Sigmoid colon (tissue), 6 donors: ENCODE measurements at regions not wholly inside any gene's neighbourhood (a gene's known extent, or its start where the extent isn't known, plus 50 kb on each side); places are given as distances from the start of the nearest gene placed in this dataset.

ENCODE experiments used
- DNase-seq: peaks from one replicate; pipeline ENCODE4 v3.0.0-alpha.2; 2019
- H3K27ac ChIP-seq, 4 donors: fragments of 200-600 bp; sonication (generic); one replicate each; pipeline ENCODE4 v1.5.1; 2016 to 2019; ENCODE audit warnings: mild to moderate bottlenecking in 1 of 4
- H3K27me3 ChIP-seq, 3 donors: fragments of 200-600 bp; sonication (generic); one replicate each; pipeline ENCODE4 v1.5.1; 2019; ENCODE audit warnings: mild to moderate bottlenecking in 1 of 3
- H3K36me3 ChIP-seq, 4 donors: fragments of 200-600 bp; sonication (generic); one replicate each; pipeline ENCODE4 v1.5.1; 2016 to 2019
- H3K4me1 ChIP-seq, 4 donors: fragments of 200-600 bp; sonication (generic); one replicate each; pipeline ENCODE4 v1.5.1; 2017 to 2019
- H3K4me3 ChIP-seq, 4 donors: fragments of 200-600 bp; sonication (generic); one replicate each; pipeline ENCODE4 v1.5.1; 2017 to 2019; ENCODE audit warnings: mild to moderate bottlenecking in 2 of 4, moderate library complexity in 1 of 4
- H3K9me3 ChIP-seq, 4 donors: fragments of 200-600 bp in 3 of 4; sonication (generic) in 3 of 4; one replicate each; pipeline versions ENCODE4 v1.5.1 to v1.6.1; 2013 to 2019
- CTCF ChIP-seq, 4 experiments: fragments of 450-650 bp in 3 of 4; fragments of 200-600 bp in 1 of 4; IDR thresholded peaks; one replicate each; pipeline ENCODE4 v1.5.1; 2016 to 2019; ENCODE audit warnings: antibody characterized with exemption in 4 of 4, mild to moderate bottlenecking in 3 of 4, moderate library complexity in 2 of 4
- EP300 ChIP-seq, 4 donors: sonication (generic); formaldehyde crosslinking; IDR thresholded peaks; one replicate each; pipeline ENCODE4 v1.6.1; 2017; ENCODE audit warnings: antibody characterized with exemption in 4 of 4
- POLR2A ChIP-seq, 2 donors: fragments of 450-650 bp; IDR thresholded peaks; one replicate each; pipeline ENCODE4 v1.6.1; 2016; ENCODE audit warnings: antibody characterized with exemption in 2 of 2, mild to moderate bottlenecking in 2 of 2, moderate library complexity in 2 of 2
- POLR2AphosphoS5 ChIP-seq, 4 donors: sonication (generic); formaldehyde crosslinking; IDR thresholded peaks; one replicate each; pipeline ENCODE4 v1.6.1; 2017; ENCODE audit warnings: antibody characterized with exemption in 4 of 4
- WGBS, 2 donors: extraction: QIAGEN DNeasy Blood & Tissue Kit; methylation state at CpG; one replicate each; pipeline ENCODE4 v1.1.7; 2013; 5-methylcytosine and 5-hydroxymethylcytosine counted together
- intact Hi-C: fragments of 100-400 bp; cut with DNase I; formaldehyde crosslinking; loops from one replicate; pipeline ENCODE4 v1.15.1; 2023
- donor health status: healthy with polysubstance abuse.
- donor health status: healthy.

- intact Hi-C loops = no loop called here
- Histone ChIP-seq H3K27ac (no peak overlapping the region), H3K9me3 (no peaks in the 10 kb centered on the region), H3K4me3 (no peak overlapping the region), H3K4me1 (no peaks in the 10 kb centered on the region), H3K27me3 (no peaks in the 10 kb centered on the region), H3K36me3 (no peaks in the 10 kb centered on the region)
- DNase-seq = no peak
- no peak for TF ChIP-seq POLR2A (IDR thresholded peaks at IDR 0.05)
- TF ChIP-seq EP300 (IDR thresholded peaks at IDR 0.05) = no peak
- TF ChIP-seq CTCF (IDR thresholded peaks at IDR 0.05) = no peak
- no peak for TF ChIP-seq POLR2AphosphoS5 (IDR thresholded peaks at IDR 0.05)
These were observed 624.4 kb downstream of the NYAP2 start for GRCh38 chr2:226023946-226024345.

GRCh38 chr2:226023383-226023782, 623.9 kb downstream of the NYAP2 start:
- intact Hi-C loops = no loop called here
- no peak overlapping the region for H3K27ac ChIP-seq
- WGBS, 2 donors = 55 to 67% methylated on average over 5 of the region's 5 CpGs
- H3K36me3 ChIP-seq = no peaks in the 10 kb centered on the region
- no peak overlapping the region for H3K4me3 ChIP-seq
- no peaks in the 10 kb centered on the region for H3K27me3 ChIP-seq
- DNase-seq = no peak
- TF ChIP-seq EP300 (IDR thresholded peaks at IDR 0.05) (no peak), POLR2A (IDR thresholded peaks at IDR 0.05) (no peak), CTCF (IDR thresholded peaks at IDR 0.05) (no peak), POLR2AphosphoS5 (IDR thresholded peaks at IDR 0.05) (no peak)
- H3K4me1 ChIP-seq = no peaks in the 10 kb centered on the region
- no peaks in the 10 kb centered on the region for H3K9me3 ChIP-seq

- H3K4me1 ChIP-seq = no peaks in the 10 kb centered on the region
- TF ChIP-seq POLR2AphosphoS5 (IDR thresholded peaks at IDR 0.05) = no peak
- no peak for TF ChIP-seq CTCF (IDR thresholded peaks at IDR 0.05)
- H3K27me3 ChIP-seq = no peaks in the 10 kb centered on the region
- no peak overlapping the region for H3K4me3 ChIP-seq
- 90 to 91% methylated on average over 1 of the region's 1 CpG for WGBS, 2 donors
- intact Hi-C loops = no loop called here
- no peak overlapping the region for H3K27ac ChIP-seq
- DNase-seq = no peak
- H3K36me3 ChIP-seq = no peaks in the 10 kb centered on the region
- no peaks in the 10 kb centered on the region for H3K9me3 ChIP-seq
These were observed 621.4 kb downstream of the NYAP2 start for GRCh38 chr2:226020956-226021355.

- no peak overlapping the region for H3K27ac ChIP-seq
- no peak overlapping the region for H3K4me3 ChIP-seq
- no peaks in the 10 kb centered on the region for H3K36me3 ChIP-seq
- DNase-seq = no peak
- intact Hi-C loops = no loop called here
- no peaks in the 10 kb centered on the region for H3K9me3 ChIP-seq
- no peaks in the 10 kb centered on the region for H3K4me1 ChIP-seq
- no peaks in the 10 kb centered on the region for H3K27me3 ChIP-seq
- TF ChIP-seq POLR2A (IDR thresholded peaks at IDR 0.05) = no peak
- TF ChIP-seq POLR2AphosphoS5 (IDR thresholded peaks at IDR 0.05) = no peak
- TF ChIP-seq EP300 (IDR thresholded peaks at IDR 0.05) = no peak
- no peak for TF ChIP-seq CTCF (IDR thresholded peaks at IDR 0.05)
These were observed 620.7 kb downstream of the NYAP2 start for GRCh38 chr2:226020176-226020575.

GRCh38 chr2:226018641-226019040, 619.1 kb downstream of the NYAP2 start:
- Histone ChIP-seq H3K27ac (no peak overlapping the region), H3K4me3 (no peak overlapping the region), H3K36me3 (no peaks in the 10 kb centered on the region), H3K4me1 (no peaks in the 10 kb centered on the region), H3K9me3 (no peaks in the 10 kb centered on the region), H3K27me3 (no peaks in the 10 kb centered on the region)
- TF ChIP-seq EP300 (IDR thresholded peaks at IDR 0.05) (no peak), POLR2A (IDR thresholded peaks at IDR 0.05) (no peak), CTCF (IDR thresholded peaks at IDR 0.05) (no peak), POLR2AphosphoS5 (IDR thresholded peaks at IDR 0.05) (no peak)
- 49 to 78% methylated on average over 2 of the region's 2 CpGs for WGBS, 2 donors
- DNase-seq = no peak
- intact Hi-C loops = no loop called here
